ENCODE measurements at regions not wholly inside any gene's neighbourhood (a gene's known extent, or its start where the extent isn't known, plus 50 kb on each side); places are given as distances from the start of the nearest gene placed in this dataset.
"Not testable (repeated sequence)": the region's sequence is repeated elsewhere in the genome, so short reads cannot be mapped to it uniquely, and the experiment has no call there.

- no peak for DNase-seq (ENCODE audit: low read depth)
Observed at GRCh38 chr18:21928925-21929324, 188.3 kb downstream of the MIB1 start.

DNA sequence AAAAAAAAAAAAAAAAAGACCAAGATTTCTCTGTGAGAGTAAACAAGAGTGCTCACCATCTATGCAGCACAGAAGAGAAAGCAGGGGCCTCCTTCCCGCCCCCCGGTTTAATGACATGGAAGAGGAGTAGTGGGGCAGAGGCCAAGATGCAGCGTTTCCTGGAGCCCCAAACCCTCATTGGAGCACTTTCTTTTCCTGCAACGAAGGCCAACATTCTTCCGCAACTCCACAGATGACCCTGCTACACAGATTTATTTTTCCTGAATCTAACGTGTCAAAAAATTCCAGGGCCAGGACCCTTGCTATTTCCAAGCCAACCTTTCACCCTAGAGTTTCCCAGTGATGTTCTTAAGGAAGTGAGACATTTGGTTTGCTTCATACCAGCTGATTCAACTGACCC lies 189.6 kb downstream of the MIB1 start:
- DNase-seq (ENCODE audit: low read depth): no peak

DNA sequence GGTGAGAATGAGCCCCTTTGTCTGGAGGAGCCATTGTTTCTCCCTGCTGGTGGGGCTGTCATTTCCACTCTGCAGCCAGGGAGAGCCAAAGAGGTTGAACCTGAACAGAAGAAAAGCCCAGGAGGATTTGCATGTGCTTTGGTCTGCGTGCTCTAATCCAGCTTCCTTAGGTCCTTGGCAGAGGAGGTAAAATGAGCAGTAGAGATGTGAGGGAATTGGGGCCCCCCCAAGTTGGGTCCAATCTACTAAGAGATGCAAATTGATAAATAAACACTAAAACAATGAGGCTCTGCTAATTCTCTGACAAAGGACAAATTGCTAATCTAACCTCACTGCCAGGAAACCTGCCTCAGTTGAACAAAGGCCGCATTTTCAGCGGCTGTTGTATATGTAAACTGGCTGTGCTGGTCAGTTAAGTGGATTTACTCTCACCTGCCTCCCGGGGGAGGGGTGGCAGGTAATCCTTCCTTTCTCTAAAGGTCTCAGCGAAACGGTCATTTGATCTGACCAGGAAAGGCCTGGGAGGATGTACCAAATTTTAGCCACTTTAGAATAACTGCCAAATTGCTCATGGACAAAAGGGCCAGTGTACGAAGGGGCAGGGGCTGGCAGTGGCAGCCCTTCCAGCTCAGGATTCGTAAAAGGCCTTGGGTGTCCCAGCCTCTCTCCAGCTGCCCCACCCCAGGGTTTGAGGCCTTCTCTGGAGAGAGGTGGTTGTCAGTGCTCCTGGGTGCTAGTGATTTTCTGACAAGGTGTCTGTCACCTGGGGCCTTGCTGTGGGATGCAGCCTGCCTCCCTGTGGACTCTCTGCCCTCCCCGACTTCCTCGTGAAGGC lies 193.6 kb downstream of the MIB1 start:
- no peak for DNase-seq (ENCODE audit: low read depth)

- no peak for DNase-seq (ENCODE audit: low read depth)
Observed at GRCh38 chr18:21934766-21935015, 194.1 kb downstream of the MIB1 start.

GRCh38 chr18:21943456-21943855 lies 202.9 kb downstream of the MIB1 start:
- DNase-seq (ENCODE audit: low read depth): no peak

DNA sequence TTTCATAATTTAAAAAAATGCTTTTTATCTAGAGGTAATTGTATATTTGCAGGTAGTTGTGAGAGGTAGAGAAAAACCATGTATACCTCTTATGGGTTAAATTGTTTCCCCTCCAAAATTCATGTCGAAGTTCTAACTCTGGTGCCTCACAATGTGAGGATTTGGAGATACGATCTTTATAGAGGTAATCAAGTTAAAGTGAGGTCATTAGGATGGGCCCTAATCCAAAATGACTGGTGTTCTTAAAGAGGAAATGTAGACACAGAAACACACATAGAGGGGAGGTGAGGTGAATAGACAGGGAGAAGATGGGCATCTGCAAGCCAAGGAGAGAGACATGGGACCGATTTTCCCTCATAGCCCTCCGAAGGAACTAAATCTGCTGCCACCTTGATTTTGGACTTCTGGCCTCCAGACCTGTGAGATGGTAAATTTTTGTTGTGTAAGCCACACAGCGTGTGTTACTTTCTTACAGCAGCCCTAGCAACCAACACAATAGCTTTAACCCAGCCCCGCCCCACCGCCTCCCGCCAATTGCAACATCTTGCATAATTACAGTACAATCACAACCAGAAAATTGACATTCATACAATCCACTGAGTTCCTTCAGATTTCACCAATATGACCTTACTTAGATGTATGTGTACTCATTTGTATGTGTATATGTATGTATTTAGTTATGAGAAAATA lies 208.9 kb downstream of the MIB1 start:
- DNase-seq (ENCODE audit: low read depth): no peak

DNA sequence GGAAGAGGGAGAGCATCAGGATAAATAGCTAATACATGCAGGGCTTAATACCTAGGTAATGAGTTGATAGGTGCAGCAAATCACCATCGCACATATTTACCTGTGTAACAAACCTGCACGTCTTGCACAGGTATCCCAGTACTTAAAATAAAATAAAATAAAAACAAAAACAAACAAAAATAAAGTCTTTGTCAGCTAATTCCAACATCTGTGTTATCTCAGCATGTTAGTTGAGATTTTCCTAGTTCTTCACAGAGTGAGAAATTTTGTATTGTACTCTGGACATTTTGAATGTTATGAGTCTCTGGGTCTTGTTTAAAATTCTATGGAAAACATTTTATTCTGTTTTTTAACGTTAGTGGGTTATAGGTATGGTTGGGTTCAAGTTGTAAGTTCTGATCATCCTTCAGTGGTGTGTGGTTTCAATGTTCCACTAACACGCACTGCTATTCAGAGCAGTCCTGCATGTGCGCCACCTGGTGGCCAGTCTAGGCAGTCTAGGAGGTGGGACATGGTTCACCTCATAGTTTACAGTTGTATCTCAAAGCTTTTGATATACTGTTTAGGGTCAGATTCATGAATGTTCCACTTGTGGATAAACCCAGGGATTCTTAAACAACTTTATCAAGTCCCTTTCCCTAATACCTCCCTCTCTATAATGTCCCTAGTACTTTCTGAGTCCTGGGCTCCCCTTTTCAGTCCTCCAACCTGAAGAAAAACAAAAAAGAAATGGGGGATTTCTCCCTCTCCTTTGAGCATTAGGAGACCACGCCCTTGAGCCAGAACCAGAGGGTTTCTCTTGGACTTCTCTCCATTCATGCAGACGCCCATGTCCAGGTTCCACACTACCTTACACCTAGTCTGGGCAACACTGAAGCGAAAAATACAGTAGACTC lies 213.4 kb upstream of the GATA6 start:
- DNase-seq (ENCODE audit: low read depth): peak; percentile 37

- no peak for DNase-seq (ENCODE audit: low read depth)
Observed at GRCh38 chr18:21958263-21958662, 211.1 kb upstream of the GATA6 start.

DNA sequence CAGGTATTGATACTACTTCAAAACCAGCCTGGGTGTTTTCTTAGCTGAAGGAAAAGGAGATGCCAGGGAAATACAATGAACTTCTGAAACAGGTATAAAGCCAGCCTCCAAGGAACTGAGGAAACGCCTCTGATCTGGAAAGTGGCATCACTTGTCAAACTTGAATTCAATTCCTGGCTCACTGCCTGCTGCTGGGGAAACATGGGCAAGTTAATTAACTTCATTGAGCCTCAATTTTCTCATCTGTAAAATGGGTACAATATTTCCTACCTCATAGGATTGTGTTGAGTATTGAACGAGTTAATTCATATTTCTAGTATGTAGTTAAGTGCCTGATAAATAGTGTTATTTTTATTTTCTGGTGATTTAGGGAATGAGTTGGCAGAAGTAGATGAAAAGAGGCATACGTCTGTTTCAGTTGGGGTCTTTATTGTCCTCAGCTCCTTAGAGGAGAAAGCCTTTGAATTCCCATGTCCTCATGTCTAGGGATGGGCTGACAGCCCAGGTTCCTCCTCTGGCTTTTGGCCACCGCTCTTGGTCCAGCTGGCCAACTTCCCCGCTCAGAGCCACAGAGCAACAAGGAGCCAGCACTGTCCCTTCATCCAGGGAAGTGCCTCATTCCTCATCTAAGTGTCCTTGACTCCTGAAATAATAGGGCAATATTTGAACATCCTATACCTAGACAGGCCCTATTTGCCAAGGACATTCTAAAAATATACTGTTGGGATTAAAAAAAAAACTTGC lies 210.5 kb upstream of the GATA6 start:
- no peak for DNase-seq (ENCODE audit: low read depth)

- peak; percentile 36 for DNase-seq (ENCODE audit: low read depth)
Observed at GRCh38 chr18:21960189-21960588, 209.2 kb upstream of the GATA6 start.

GRCh38 chr18:21963336-21963735 lies 206.1 kb upstream of the GATA6 start:
- DNase-seq (ENCODE audit: low read depth): peak; percentile 9

DNA sequence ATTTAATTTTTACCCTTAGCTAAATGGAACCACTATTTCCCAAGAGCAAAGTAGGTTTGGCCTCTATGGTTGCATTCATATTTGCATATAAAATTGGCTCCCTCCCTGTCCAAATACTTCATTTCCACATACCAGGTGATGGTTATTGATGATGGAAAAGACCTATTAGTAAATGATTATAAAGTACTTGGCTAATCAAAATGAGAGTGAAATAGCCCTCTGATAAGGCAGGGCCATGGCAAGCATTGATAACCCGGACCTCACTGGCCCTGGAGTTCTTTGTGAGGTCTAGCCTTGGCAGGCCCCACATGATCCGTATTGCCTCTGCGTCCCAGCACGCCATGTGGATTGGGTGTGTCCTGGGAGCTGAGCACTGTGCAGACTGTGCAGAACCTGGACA lies 201.1 kb upstream of the GATA6 start:
- no peak for DNase-seq (ENCODE audit: low read depth)

DNA sequence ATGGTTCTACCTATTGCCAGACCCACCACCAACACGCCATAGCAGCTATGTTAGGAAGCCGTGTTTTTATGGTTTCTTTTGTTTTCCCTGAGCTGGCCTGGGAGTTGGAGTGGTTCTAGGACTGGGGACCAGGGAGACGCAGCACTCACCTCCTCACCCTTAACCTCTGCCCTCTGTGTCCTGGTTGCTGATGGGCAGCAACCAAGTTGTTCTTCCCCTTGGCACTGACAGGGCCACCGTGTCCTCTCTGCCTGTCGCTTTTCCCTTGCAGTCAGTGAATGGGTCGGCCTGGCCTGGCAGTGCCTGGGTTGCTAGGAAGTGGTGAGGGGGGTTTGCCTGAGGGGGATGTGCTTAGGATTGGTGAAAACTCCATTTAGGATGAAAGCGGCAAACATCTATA lies 197.1 kb upstream of the GATA6 start:
- no peak for DNase-seq (ENCODE audit: low read depth)

GRCh38 chr18:21975954-21976353 lies 193.4 kb upstream of the GATA6 start:
- DNase-seq (ENCODE audit: low read depth): not testable (repeated sequence)

DNA sequence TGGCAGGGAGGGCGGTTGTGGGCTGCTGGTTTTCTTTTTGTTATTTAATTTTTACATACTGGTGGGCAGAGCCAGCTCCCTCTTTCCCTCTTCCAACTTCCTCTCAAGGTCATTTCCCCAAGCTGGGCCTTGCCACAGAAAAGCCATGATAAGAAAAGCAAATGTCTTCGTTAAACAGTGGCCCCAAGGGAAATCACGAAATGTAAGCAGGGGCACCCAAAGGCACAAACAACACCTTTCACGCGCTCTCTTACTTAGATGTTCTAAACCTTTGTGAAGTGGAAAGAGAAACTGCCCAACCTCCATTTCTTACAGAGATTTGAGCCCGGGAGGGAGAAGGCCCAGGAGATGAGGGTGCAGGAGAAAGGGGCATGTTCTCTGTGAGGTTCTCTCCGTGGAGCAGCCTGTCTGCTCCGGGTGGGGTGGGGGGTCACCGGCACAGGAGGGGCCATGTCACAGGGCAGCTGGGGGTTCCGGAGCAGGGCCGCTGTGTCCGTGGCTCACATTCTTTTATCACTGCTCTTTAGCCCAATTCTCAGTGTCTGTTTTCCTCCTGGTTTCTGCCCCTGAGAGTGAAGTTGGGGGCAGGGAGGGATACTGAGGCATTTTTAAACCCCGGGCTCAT lies 190.7 kb upstream of the GATA6 start:
- no peak for DNase-seq (ENCODE audit: low read depth)

- no peak for DNase-seq (ENCODE audit: low read depth)
Observed at GRCh38 chr18:21979171-21979560, 190.2 kb upstream of the GATA6 start.

- no peak for DNase-seq (ENCODE audit: low read depth)
Observed at GRCh38 chr18:21979759-21980158, 189.6 kb upstream of the GATA6 start.

DNA sequence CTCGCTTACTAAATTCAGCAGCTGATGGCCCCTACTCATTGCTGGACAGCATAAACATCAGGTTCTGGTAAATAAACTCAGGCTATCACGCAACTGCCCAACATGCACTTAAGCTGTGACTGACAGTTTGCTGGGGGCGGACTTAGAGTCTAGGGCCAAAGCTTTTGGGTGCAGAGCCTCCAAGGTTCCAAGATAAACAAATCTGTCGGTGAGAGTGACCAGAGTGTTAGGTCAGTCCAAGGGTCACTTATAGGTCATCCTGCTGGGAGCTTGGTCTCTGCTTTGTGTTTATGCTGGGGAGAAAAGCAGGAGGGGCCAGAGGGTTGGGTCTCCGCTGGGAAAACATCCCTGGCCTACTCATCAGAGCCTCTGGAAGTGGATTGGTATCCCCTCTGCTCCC lies 188.6 kb upstream of the GATA6 start:
- DNase-seq (ENCODE audit: low read depth): no peak

DNA sequence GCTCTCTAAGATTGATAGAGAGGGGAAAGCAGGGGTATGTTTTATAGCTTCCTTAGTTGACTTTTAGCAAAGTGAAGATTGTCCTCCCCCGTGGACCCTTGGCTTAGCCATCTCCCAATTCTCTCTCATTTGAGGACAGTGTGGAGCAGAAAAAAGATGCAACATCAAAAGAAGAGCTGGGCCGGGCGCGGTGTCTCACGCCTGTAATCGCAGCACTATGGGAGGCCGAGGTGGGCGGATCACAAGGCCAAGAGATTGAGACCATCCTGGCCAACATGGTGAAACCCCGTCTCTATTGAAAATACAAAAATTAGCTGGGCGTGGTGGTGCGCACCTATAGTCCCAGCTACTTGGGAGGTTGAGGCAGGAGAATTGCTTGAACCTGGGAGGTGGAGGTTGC lies 187.9 kb upstream of the GATA6 start:
- not testable (repeated sequence) for DNase-seq (ENCODE audit: low read depth)

GRCh38 chr18:21991081-21991534 lies 178.3 kb upstream of the GATA6 start:
- peak; percentile 7 for DNase-seq (ENCODE audit: low read depth)

GRCh38 chr18:21991886-21992285 lies 177.5 kb upstream of the GATA6 start:
- DNase-seq (ENCODE audit: low read depth): no peak
